ENCODE measurements at regions not wholly inside any gene's neighbourhood (a gene's known extent, or its start where the extent isn't known, plus 50 kb on each side); places are given as distances from the start of the nearest gene placed in this dataset.
A peak's percentile ranks its signal among the peaks of the same experiment; 100 is the strongest.
"Not testable (repeated sequence)": the region's sequence is repeated elsewhere in the genome, so short reads cannot be mapped to it uniquely, and the experiment has no call there.

DNA sequence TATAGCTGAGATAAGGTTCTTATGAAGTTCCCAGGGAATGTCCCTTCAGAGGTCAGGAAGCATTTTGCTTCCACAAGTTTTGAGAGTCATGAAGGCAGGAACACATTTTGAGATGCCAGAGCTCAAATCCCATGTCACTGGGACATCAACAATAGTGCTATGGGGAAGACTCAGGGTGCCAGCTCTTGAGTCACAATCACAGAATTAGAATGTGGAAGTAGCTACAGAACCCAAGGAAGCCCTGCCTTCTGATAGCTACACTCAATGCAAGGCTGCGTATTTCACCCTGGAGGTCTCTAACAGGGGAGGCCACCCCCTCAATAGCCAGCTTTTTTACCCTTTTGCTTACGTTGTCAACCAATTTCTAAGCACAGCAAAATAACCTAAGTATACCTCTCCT lies 141.3 kb downstream of the FAM72B start:
- H3K36me3 ChIP-seq (replicated peaks; ENCODE audit: low read depth, low read length); H3K4me2 ChIP-seq (ENCODE audit: low read length); H3K4me1 ChIP-seq (ENCODE audit: low read length); H3K27me3 ChIP-seq (ENCODE audit: low read depth, low read length); H3K9me3 ChIP-seq (ENCODE audit: insufficient read depth, low read length); H3K9ac ChIP-seq (ENCODE audit: low read length); H2AFZ ChIP-seq (ENCODE audit: low read depth, low read length); H3K79me2 ChIP-seq (ENCODE audit: low read length); H4K20me1 ChIP-seq (ENCODE audit: insufficient read depth, low read length); H3K27ac ChIP-seq (ENCODE audit: low read length); H3K4me3 ChIP-seq (ENCODE audit: low read length): not testable (repeated sequence)

DNA sequence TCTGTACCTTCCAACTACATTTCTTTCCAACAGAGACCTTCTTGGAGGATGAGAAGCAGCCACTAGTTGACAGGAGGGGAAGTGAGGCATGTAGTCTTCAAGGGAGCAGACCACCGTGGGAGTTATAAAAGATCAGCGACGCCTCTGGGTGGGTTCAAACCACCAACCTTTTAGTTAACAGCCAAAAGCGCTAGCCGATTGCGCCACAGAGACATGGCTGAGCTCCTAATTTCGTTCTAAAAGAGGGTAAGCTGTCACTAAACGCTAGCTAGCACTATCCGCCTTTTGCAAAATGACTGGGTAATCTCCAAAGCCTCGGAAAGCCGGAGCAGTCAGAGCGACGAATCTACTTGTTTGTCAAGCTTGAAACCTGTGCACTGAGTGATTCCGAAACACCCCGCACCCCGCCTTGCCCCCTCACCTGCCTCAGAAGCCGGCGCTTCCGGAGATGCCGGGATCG lies 135.8 kb downstream of the FAM72B start:
- H3K4me2 ChIP-seq (ENCODE audit: low read length), result peak overlapping the region; percentile 32
- not testable (repeated sequence) for H3K36me3 ChIP-seq (replicated peaks; ENCODE audit: low read depth, low read length); H3K9me3 ChIP-seq (ENCODE audit: insufficient read depth, low read length); H3K9ac ChIP-seq (ENCODE audit: low read length); H3K79me2 ChIP-seq (ENCODE audit: low read length); H2AFZ ChIP-seq (ENCODE audit: low read depth, low read length); H3K27me3 ChIP-seq (ENCODE audit: low read depth, low read length); H3K27ac ChIP-seq (ENCODE audit: low read length); H4K20me1 ChIP-seq (ENCODE audit: insufficient read depth, low read length); H3K4me1 ChIP-seq (ENCODE audit: low read length)
- H3K4me3 ChIP-seq (ENCODE audit: low read length), result peak overlapping the region; percentile 60

DNA sequence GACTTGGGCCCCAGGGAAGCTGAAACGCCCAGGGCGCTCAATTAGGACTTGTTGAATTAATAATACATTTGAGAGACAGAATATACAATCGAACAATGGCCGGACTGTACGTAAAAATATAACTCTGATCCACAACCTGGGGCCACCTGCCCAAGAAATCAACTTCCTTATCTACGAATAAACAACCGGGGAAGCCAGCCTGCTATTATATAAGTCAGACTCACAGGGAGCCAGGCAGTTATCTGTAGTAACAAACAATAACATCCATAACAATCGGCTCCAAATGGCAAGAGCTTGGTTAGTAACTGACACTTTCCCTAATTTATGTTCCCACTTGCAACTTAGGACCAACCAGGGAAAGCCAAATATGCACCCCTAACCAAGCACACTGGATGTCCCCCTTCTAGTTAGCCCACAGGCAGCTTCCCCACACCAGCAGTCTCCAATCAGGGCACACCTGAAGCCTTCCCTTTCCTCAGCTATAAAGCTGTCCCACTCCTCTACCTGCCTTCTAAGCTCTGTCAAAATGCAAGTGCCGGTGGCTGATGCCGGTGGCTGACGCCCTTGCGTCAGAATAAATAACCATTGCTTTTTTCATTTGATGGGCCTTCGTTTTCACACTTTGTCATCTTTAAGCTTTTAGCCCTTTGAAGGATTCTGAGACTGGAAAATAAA lies 135.2 kb downstream of the FAM72B start:
- H3K4me2 ChIP-seq (ENCODE audit: low read length); H4K20me1 ChIP-seq (ENCODE audit: insufficient read depth, low read length); H2AFZ ChIP-seq (ENCODE audit: low read depth, low read length); H3K9ac ChIP-seq (ENCODE audit: low read length); H3K79me2 ChIP-seq (ENCODE audit: low read length); H3K27me3 ChIP-seq (ENCODE audit: low read depth, low read length); H3K9me3 ChIP-seq (ENCODE audit: insufficient read depth, low read length); H3K4me1 ChIP-seq (ENCODE audit: low read length); H3K36me3 ChIP-seq (replicated peaks; ENCODE audit: low read depth, low read length); H3K27ac ChIP-seq (ENCODE audit: low read length): not testable (repeated sequence)
- peak overlapping the region; percentile 60; the same call in 1 of the 2 replicates for H3K4me3 ChIP-seq (ENCODE audit: low read length)

- not testable (repeated sequence) for H3K27ac ChIP-seq (ENCODE audit: low read length); H3K9ac ChIP-seq (ENCODE audit: low read length); H3K36me3 ChIP-seq (replicated peaks; ENCODE audit: low read depth, low read length); H4K20me1 ChIP-seq (ENCODE audit: insufficient read depth, low read length); H3K79me2 ChIP-seq (ENCODE audit: low read length); H2AFZ ChIP-seq (ENCODE audit: low read depth, low read length); H3K4me2 ChIP-seq (ENCODE audit: low read length); H3K9me3 ChIP-seq (ENCODE audit: insufficient read depth, low read length); H3K4me1 ChIP-seq (ENCODE audit: low read length); H3K4me3 ChIP-seq (ENCODE audit: low read length); H3K27me3 ChIP-seq (ENCODE audit: low read depth, low read length)
These were observed 134.0 kb downstream of the FAM72B start for GRCh38 chr1:121050097-121050496.

DNA sequence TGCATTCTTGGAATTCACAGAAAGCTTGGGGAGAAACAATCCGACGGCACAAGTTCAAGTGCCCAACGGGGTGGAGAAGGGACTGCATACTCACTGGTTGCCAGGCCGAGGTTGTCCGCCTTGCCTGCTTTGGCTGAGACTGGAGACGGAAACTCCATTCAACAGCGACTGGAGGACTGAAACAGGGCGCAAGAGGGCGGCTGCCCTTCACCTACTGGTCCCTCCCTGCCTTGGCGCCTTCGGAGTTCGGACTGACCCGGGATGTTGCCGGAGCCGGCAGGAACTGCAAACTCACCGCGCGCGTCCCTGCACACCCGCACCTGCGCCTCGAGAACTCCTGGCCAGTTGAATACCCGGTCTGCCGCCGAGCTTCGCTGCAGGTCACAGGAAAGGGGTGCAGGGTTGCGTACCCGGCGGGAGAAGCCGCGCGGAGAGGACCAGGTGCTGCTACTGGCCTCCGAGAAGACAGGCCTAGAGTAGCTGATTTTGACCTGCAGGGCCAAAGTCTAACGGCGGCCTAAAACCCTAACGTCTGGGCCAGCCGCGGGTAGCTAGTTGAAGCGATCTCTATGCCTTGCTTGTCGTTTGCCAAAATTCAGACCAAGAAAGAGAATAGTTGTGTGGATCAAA lies 132.9 kb downstream of the FAM72B start:
- not testable (repeated sequence) for H4K20me1 ChIP-seq (ENCODE audit: insufficient read depth, low read length); H3K79me2 ChIP-seq (ENCODE audit: low read length); H3K27me3 ChIP-seq (ENCODE audit: low read depth, low read length); H2AFZ ChIP-seq (ENCODE audit: low read depth, low read length); H3K9me3 ChIP-seq (ENCODE audit: insufficient read depth, low read length); H3K9ac ChIP-seq (ENCODE audit: low read length); H3K4me3 ChIP-seq (ENCODE audit: low read length); H3K4me1 ChIP-seq (ENCODE audit: low read length); H3K27ac ChIP-seq (ENCODE audit: low read length); H3K4me2 ChIP-seq (ENCODE audit: low read length); H3K36me3 ChIP-seq (replicated peaks; ENCODE audit: low read depth, low read length)

GRCh38 chr1:121052081-121052660 lies 132.0 kb downstream of the FAM72B start:
- H3K4me3 ChIP-seq (ENCODE audit: low read length); H3K27me3 ChIP-seq (ENCODE audit: low read depth, low read length); H3K4me2 ChIP-seq (ENCODE audit: low read length): not testable (repeated sequence)

DNA sequence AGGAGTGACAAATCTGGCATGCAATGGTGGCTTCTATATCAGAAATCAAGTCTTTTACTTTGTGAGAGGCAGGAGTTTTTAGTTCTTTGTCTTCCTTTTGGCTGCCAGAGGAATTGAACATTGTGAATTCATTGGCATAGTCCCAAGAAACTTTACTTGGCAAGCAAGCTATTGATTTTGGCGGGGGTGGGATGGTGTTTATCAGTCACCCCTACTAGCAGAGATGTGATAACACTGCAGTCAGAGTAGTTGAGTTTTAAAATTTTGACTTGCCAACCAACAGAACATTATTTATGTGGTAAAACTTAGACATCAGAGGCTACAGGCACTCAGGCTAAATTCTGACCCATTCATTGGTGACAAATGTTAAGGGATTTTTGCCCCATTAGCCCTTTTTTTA lies 129.2 kb downstream of the FAM72B start:
- not testable (repeated sequence) for H3K4me2 ChIP-seq (ENCODE audit: low read length); H3K79me2 ChIP-seq (ENCODE audit: low read length); H3K9me3 ChIP-seq (ENCODE audit: insufficient read depth, low read length); H3K36me3 ChIP-seq (replicated peaks; ENCODE audit: low read depth, low read length); H3K27me3 ChIP-seq (ENCODE audit: low read depth, low read length); H3K4me1 ChIP-seq (ENCODE audit: low read length); H3K4me3 ChIP-seq (ENCODE audit: low read length); H3K27ac ChIP-seq (ENCODE audit: low read length); H4K20me1 ChIP-seq (ENCODE audit: insufficient read depth, low read length); H2AFZ ChIP-seq (ENCODE audit: low read depth, low read length); H3K9ac ChIP-seq (ENCODE audit: low read length)

More at GRCh38 chr1:121052081-121052660, 132.0 kb downstream of the FAM72B start:
- not testable (repeated sequence) for H3K27ac ChIP-seq (ENCODE audit: low read length); H2AFZ ChIP-seq (ENCODE audit: low read depth, low read length); H3K9ac ChIP-seq (ENCODE audit: low read length); H3K9me3 ChIP-seq (ENCODE audit: insufficient read depth, low read length); H3K36me3 ChIP-seq (replicated peaks; ENCODE audit: low read depth, low read length); H3K79me2 ChIP-seq (ENCODE audit: low read length); H4K20me1 ChIP-seq (ENCODE audit: insufficient read depth, low read length); H3K4me1 ChIP-seq (ENCODE audit: low read length)

GRCh38 chr1:121066925-121067324 lies 117.2 kb downstream of the FAM72B start:
- not testable (repeated sequence) for H3K9me3 ChIP-seq (ENCODE audit: insufficient read depth, low read length); H3K9ac ChIP-seq (ENCODE audit: low read length); H2AFZ ChIP-seq (ENCODE audit: low read depth, low read length)

DNA sequence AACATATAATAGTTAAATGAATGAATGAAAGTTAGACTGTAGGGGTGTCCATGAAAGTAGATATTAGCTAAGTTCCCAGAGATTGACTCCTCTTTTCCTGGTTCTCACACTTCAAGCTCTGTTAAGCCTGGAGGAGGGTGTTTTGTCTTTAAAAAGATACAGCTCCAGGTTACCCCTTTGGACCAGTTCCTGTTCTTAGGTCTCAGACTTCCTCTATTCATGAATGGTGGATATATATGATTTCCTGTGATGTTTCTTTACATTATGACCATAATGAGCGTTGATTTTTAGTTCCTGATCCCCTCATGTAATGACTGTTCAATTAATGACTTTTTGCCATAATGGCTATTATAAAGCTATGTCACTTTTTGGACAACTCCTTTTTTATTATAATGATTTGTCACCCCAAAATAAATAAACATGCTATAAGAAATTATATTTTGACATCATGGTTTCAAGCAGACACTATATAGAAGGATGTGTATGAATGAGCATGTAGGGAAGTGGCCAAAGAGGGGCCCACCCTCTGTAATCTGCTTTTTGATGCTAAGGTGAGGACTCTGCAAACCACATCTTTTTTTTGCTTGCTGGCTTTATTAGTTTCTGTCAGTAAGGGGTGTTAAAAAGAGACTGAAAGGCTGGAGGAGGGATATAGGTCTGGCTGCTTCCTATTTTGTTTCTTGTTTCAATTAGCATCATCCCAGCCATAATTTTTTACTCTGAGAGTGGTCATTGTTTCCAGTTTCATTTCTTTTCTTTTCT lies 115.2 kb downstream of the FAM72B start:
- not testable (repeated sequence) for H4K20me1 ChIP-seq (ENCODE audit: insufficient read depth, low read length); H3K4me1 ChIP-seq (ENCODE audit: low read length); H3K9me3 ChIP-seq (ENCODE audit: insufficient read depth, low read length); H3K79me2 ChIP-seq (ENCODE audit: low read length); H3K36me3 ChIP-seq (replicated peaks; ENCODE audit: low read depth, low read length); H3K9ac ChIP-seq (ENCODE audit: low read length); H3K4me2 ChIP-seq (ENCODE audit: low read length); H3K27me3 ChIP-seq (ENCODE audit: low read depth, low read length); H2AFZ ChIP-seq (ENCODE audit: low read depth, low read length); H3K27ac ChIP-seq (ENCODE audit: low read length); H3K4me3 ChIP-seq (ENCODE audit: low read length)

More at GRCh38 chr1:121066925-121067324, 117.2 kb downstream of the FAM72B start:
- not testable (repeated sequence) for H3K4me1 ChIP-seq (ENCODE audit: low read length); H3K79me2 ChIP-seq (ENCODE audit: low read length); H3K27me3 ChIP-seq (ENCODE audit: low read depth, low read length); H3K4me3 ChIP-seq (ENCODE audit: low read length); H4K20me1 ChIP-seq (ENCODE audit: insufficient read depth, low read length); H3K36me3 ChIP-seq (replicated peaks; ENCODE audit: low read depth, low read length); H3K27ac ChIP-seq (ENCODE audit: low read length); H3K4me2 ChIP-seq (ENCODE audit: low read length)
